Esophagus muscularis mucosa (tissue), 4 donors: ENCODE measurements at regions not wholly inside any gene's neighbourhood (a gene's known extent, or its start where the extent isn't known, plus 50 kb on each side); places are given as distances from the start of the nearest gene placed in this dataset.

Experiments used
- CTCF ChIP-seq, 3 experiments: fragments of 200-600 bp in 2 of 3; fragments of 450-650 bp in 1 of 3; sonication (generic) in 2 of 3; IDR thresholded peaks; one replicate each; pipeline ENCODE4 v1.5.1; 2017 to 2019; ENCODE audit warnings: antibody characterized with exemption in 3 of 3, mild to moderate bottlenecking in 2 of 3, moderate library complexity in 1 of 3
- EP300 ChIP-seq: sonication (generic); formaldehyde crosslinking; IDR thresholded peaks from one replicate; pipeline ENCODE4 v1.6.1; 2017; ENCODE audit warnings: antibody characterized with exemption
- POLR2A ChIP-seq: fragments of 450-650 bp; IDR thresholded peaks from one replicate; pipeline ENCODE4 v1.6.1; 2017; ENCODE audit warnings: antibody characterized with exemption, moderate library complexity, mild to moderate bottlenecking, low read depth

GRCh38 chr10:91111060-91111459 lies 109.4 kb upstream of the PCGF5 start:
- TF ChIP-seq CTCF (IDR thresholded peaks at IDR 0.05) (no peak), POLR2A (no peak), EP300 (no peak)
